ENCODE measurements at regions not wholly inside any gene's neighbourhood (a gene's known extent, or its start where the extent isn't known, plus 50 kb on each side); places are given as distances from the start of the nearest gene placed in this dataset.

DNA sequence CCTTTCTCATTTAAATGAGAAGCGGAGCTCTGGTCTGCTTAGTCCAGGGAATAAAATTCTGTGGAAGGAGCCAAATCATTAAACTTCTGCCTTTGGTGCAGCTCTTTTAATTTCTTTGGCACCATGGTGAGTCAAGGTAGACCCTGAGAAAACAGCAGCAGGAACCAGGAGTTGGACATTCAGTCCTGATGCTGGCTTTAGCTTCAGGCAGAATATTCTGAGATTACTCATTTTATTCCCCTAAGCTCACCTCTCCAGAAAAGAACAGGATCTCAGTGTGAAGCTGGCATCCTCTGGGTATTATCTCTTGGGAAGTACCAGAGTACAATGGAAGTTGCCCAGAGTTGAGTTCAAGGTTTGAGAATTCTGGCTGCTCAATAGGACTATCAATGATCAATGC, 211.6 kb upstream of the NRP1 start:
- TF ChIP-seq CTCF (IDR thresholded peaks at IDR 0.05) (no peak), ZFX (IDR thresholded peaks at IDR 0.05; ENCODE audit: borderline replicate concordance) (no peak)
